ENCODE measurements at regions not wholly inside any gene's neighbourhood (a gene's known extent, or its start where the extent isn't known, plus 50 kb on each side); places are given as distances from the start of the nearest gene placed in this dataset.

GRCh38 chr5:84550222-84550621, 165.5 kb upstream of the EDIL3 start:
- H3K79me2 ChIP-seq (ENCODE audit: control insufficient read depth, insufficient read depth, low read length) = no peaks in the 10 kb centered on the region
- POLR2A ChIA-PET = no interaction called here
- TF ChIP-seq CHD1 (IDR thresholded peaks at IDR 0.05; ENCODE audit: low read depth, low read length) (no peak), RELB (IDR thresholded peaks at IDR 0.05; ENCODE audit: low read depth) (no peak)
- TF ChIP-seq, protein P1, sequence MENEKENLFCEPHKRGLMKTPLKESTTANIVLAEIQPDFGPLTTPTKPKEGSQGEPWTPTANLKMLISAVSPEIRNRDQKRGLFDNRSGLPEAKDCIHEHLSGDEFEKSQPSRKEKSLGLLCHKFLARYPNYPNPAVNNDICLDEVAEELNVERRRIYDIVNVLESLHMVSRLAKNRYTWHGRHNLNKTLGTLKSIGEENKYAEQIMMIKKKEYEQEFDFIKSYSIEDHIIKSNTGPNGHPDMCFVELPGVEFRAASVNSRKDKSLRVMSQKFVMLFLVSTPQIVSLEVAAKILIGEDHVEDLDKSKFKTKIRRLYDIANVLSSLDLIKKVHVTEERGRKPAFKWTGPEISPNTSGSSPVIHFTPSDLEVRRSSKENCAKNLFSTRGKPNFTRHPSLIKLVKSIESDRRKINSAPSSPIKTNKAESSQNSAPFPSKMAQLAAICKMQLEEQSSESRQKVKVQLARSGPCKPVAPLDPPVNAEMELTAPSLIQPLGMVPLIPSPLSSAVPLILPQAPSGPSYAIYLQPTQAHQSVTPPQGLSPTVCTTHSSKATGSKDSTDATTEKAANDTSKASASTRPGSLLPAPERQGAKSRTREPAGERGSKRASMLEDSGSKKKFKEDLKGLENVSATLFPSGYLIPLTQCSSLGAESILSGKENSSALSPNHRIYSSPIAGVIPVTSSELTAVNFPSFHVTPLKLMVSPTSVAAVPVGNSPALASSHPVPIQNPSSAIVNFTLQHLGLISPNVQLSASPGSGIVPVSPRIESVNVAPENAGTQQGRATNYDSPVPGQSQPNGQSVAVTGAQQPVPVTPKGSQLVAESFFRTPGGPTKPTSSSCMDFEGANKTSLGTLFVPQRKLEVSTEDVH (IDR thresholded peaks at IDR 0.05; ENCODE audit: low read depth, partially characterized antibody) = no peak
- ATAC-seq = no peak
- no peaks in the 10 kb centered on the region for H3K27me3 ChIP-seq (replicated peaks in 1 of 2; ENCODE audit: control insufficient read depth in 2 of 2, insufficient read depth in 2 of 2, low read length in 1 of 2)
- CTCF ChIA-PET = no interaction called here
- intact Hi-C loops (cut with micrococcal nuclease; ENCODE audit: unreplicated experiment) = no loop called here
- no peak overlapping the region for H3K9ac ChIP-seq (ENCODE audit: control insufficient read depth, insufficient read depth, low read length)
- no peaks in the 10 kb centered on the region for H3K36me3 ChIP-seq (ENCODE audit: control insufficient read depth in 2 of 2, insufficient read depth in 2 of 2, low read length in 1 of 2)
- H3K27ac ChIP-seq (ENCODE audit: control insufficient read depth, insufficient read depth) = no peak overlapping the region
- in situ Hi-C loops (cut with MboI) = no loop called here
- H3K4me3 ChIP-seq = no peak overlapping the region
- WGBS (ENCODE audit: insufficient coverage, insufficient replicate concordance, low lambda C conversion rate, missing lambda C conversion rate) = 14% methylated on average over 2 of the region's 2 CpGs
- H3K9me3 ChIP-seq (replicated peaks; ENCODE audit: control insufficient read depth, insufficient read depth, low read length) = no peaks in the 10 kb centered on the region
- RAD21 ChIA-PET (ENCODE audit: unreplicated experiment) = no interaction called here
- SMC1A ChIA-PET (ENCODE audit: uncharacterized antibody, unreplicated experiment) = interaction anchor here (1.0 kb wide), 1 partner anchor 15 kb away, joined by 3 read pairs; no protein-coding TSS in a partner anchor
- no peaks in the 10 kb centered on the region for H4K20me1 ChIP-seq (ENCODE audit: control insufficient read depth, insufficient read depth)
- BruUV-seq (replicated peaks) = no TSS peak
- no peak for DNase-seq (ENCODE audit: low read depth, low spot score)
- H2AFZ ChIP-seq (ENCODE audit: control insufficient read depth, low read depth, low read length) = no peak overlapping the region
- FAIRE-seq = no peak
- no peak overlapping the region for H3K4me2 ChIP-seq (ENCODE audit: control insufficient read depth, insufficient read depth)
- no peaks in the 10 kb centered on the region for H3K4me1 ChIP-seq (ENCODE audit: control insufficient read depth, insufficient read depth, low read length)

DNA sequence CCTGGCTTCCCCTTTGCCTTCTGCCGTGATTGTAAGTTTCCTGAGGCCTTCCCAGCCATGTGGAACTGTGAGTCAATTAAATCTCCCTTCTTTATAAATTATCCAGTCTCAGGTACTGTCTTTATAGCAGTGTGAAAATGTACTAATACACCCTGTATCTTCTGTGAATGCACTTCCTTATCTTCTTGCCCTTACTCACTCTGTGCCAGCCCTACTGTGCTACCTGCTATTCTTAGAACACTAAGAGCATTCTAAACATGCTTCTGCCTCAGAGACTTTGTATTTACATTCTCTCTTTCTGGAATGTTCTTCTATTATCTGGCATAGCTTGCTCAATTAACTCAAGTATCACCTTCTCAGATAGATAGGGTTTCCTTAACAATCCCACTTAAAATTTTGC, 164.4 kb upstream of the EDIL3 start:
- Histone ChIP-seq H3K9me3 (replicated peaks; ENCODE audit: control insufficient read depth, insufficient read depth, low read length) (no peaks in the 10 kb centered on the region), H3K79me2 (ENCODE audit: control insufficient read depth, insufficient read depth, low read length) (no peaks in the 10 kb centered on the region), H3K36me3 (ENCODE audit: control insufficient read depth in 2 of 2, insufficient read depth in 2 of 2, low read length in 1 of 2) (no peaks in the 10 kb centered on the region), H3K27me3 (replicated peaks in 1 of 2; ENCODE audit: control insufficient read depth in 2 of 2, insufficient read depth in 2 of 2, low read length in 1 of 2) (no peaks in the 10 kb centered on the region), H3K4me2 (ENCODE audit: control insufficient read depth, insufficient read depth) (no peak overlapping the region), H2AFZ (ENCODE audit: control insufficient read depth, low read depth, low read length) (no peak overlapping the region), H3K27ac (ENCODE audit: control insufficient read depth, insufficient read depth) (no peak overlapping the region), H4K20me1 (ENCODE audit: control insufficient read depth, insufficient read depth) (no peaks in the 10 kb centered on the region), H3K4me1 (ENCODE audit: control insufficient read depth, insufficient read depth, low read length) (no peaks in the 10 kb centered on the region), H3K4me3 (no peak overlapping the region), H3K9ac (ENCODE audit: control insufficient read depth, insufficient read depth, low read length) (no peak overlapping the region)
- FAIRE-seq (no peak), DNase-seq (ENCODE audit: low read depth, low spot score) (no peak), ATAC-seq (no peak)
- in situ Hi-C loops (cut with MboI) (no loop called here), intact Hi-C loops (cut with micrococcal nuclease; ENCODE audit: unreplicated experiment) (no loop called here)
- RAD21 ChIA-PET (ENCODE audit: unreplicated experiment) = no interaction called here
- 0% methylated on average over 1 of the region's 1 CpG for WGBS (ENCODE audit: insufficient coverage, insufficient replicate concordance, low lambda C conversion rate, missing lambda C conversion rate)
- CTCF ChIA-PET = no interaction called here
- SMC1A ChIA-PET (ENCODE audit: uncharacterized antibody, unreplicated experiment) = no interaction called here
- POLR2A ChIA-PET = no interaction called here
- no TSS peak for BruUV-seq (replicated peaks)
- TF ChIP-seq SUZ12 (IDR thresholded peaks at IDR 0.05; ENCODE audit: unreplicated experiment) (no peak), CBFB (IDR thresholded peaks at IDR 0.05; ENCODE audit: low read depth) (no peak), FOS (IDR thresholded peaks at IDR 0.05; ENCODE audit: borderline replicate concordance, extremely low read depth, insufficient read length) (no peak), MTA3 (IDR thresholded peaks at IDR 0.05; ENCODE audit: borderline replicate concordance, low read length) (no peak), CEBPB (IDR thresholded peaks at IDR 0.05; ENCODE audit: borderline replicate concordance in 1 of 2, low read depth in 2 of 2, low read length in 2 of 2) (no peak), POU2F2 (IDR thresholded peaks at IDR 0.05; ENCODE audit: borderline replicate concordance, low read depth, low read length) (no peak), YY1 (IDR thresholded peaks at IDR 0.05; ENCODE audit: low read depth, low read length) (no peak), BMI1 (IDR thresholded peaks at IDR 0.05; ENCODE audit: borderline replicate concordance) (no peak), CHD1 (IDR thresholded peaks at IDR 0.05; ENCODE audit: low read depth, low read length) (no peak)
- TF ChIP-seq, protein P1 (IDR thresholded peaks at IDR 0.05; ENCODE audit: low read depth, partially characterized antibody) = no peak
